ENCODE measurements at regions not wholly inside any gene's neighbourhood (a gene's known extent, or its start where the extent isn't known, plus 50 kb on each side); places are given as distances from the start of the nearest gene placed in this dataset.
"Not testable (repeated sequence)": the region's sequence is repeated elsewhere in the genome, so short reads cannot be mapped to it uniquely, and the experiment has no call there.

- in situ Hi-C loops (cut with MboI; ENCODE audit: low sequenced_read_pairs) = no loop called here
Observed at GRCh38 chr13:73544175-73544574, 485.4 kb downstream of the KLF5 start.

GRCh38 chr13:73542446-73542845, 483.6 kb downstream of the KLF5 start:
- in situ Hi-C loops (cut with MboI; ENCODE audit: low sequenced_read_pairs) = no loop called here

GRCh38 chr13:73536865-73537264, 478.1 kb downstream of the KLF5 start:
- in situ Hi-C loops (cut with MboI; ENCODE audit: low sequenced_read_pairs) = no loop called here

GRCh38 chr13:73535341-73535740, 476.5 kb downstream of the KLF5 start:
- in situ Hi-C loops (cut with MboI; ENCODE audit: low sequenced_read_pairs) = no loop called here

GRCh38 chr13:73532987-73533510, 474.2 kb downstream of the KLF5 start:
- in situ Hi-C loops (cut with MboI; ENCODE audit: low sequenced_read_pairs) = no loop called here

GRCh38 chr13:73532582-73532981, 473.8 kb downstream of the KLF5 start:
- in situ Hi-C loops (cut with MboI; ENCODE audit: low sequenced_read_pairs) = no loop called here

- in situ Hi-C loops (cut with MboI; ENCODE audit: low sequenced_read_pairs) = no loop called here
Observed at GRCh38 chr13:73531014-73531413, 472.2 kb downstream of the KLF5 start.

GRCh38 chr13:73522937-73523336, 464.1 kb downstream of the KLF5 start:
- in situ Hi-C loops (cut with MboI; ENCODE audit: low sequenced_read_pairs) = no loop called here

- in situ Hi-C loops (cut with MboI; ENCODE audit: low sequenced_read_pairs) = no loop called here
Observed at GRCh38 chr13:73521985-73522524, 463.2 kb downstream of the KLF5 start.

GRCh38 chr13:73521290-73521624, 462.5 kb downstream of the KLF5 start:
- in situ Hi-C loops (cut with MboI; ENCODE audit: low sequenced_read_pairs) = no loop called here

- in situ Hi-C loops (cut with MboI; ENCODE audit: low sequenced_read_pairs) = no loop called here
Observed at GRCh38 chr13:73520566-73521289, 461.9 kb downstream of the KLF5 start.

- in situ Hi-C loops (cut with MboI; ENCODE audit: low sequenced_read_pairs) = not testable (repeated sequence)
Observed at GRCh38 chr13:73520135-73520534, 461.3 kb downstream of the KLF5 start.

- in situ Hi-C loops (cut with MboI; ENCODE audit: low sequenced_read_pairs) = no loop called here
Observed at GRCh38 chr13:73519396-73520116, 460.8 kb downstream of the KLF5 start.

GRCh38 chr13:73517766-73518165, 459.0 kb downstream of the KLF5 start:
- in situ Hi-C loops (cut with MboI; ENCODE audit: low sequenced_read_pairs) = no loop called here

GRCh38 chr13:73516731-73517130, 457.9 kb downstream of the KLF5 start:
- in situ Hi-C loops (cut with MboI; ENCODE audit: low sequenced_read_pairs) = no loop called here

- in situ Hi-C loops (cut with MboI; ENCODE audit: low sequenced_read_pairs) = no loop called here
Observed at GRCh38 chr13:73514208-73514607, 455.4 kb downstream of the KLF5 start.

GRCh38 chr13:73513751-73514150, 454.9 kb downstream of the KLF5 start:
- in situ Hi-C loops (cut with MboI; ENCODE audit: low sequenced_read_pairs) = no loop called here

GRCh38 chr13:73508841-73509240, 450.0 kb downstream of the KLF5 start:
- in situ Hi-C loops (cut with MboI; ENCODE audit: low sequenced_read_pairs) = no loop called here

- in situ Hi-C loops (cut with MboI; ENCODE audit: low sequenced_read_pairs) = no loop called here
Observed at GRCh38 chr13:73505376-73505890, 446.6 kb downstream of the KLF5 start.

- in situ Hi-C loops (cut with MboI; ENCODE audit: low sequenced_read_pairs) = no loop called here
Observed at GRCh38 chr13:73499695-73500094, 440.9 kb downstream of the KLF5 start.

GRCh38 chr13:73497430-73497829, 438.6 kb downstream of the KLF5 start:
- in situ Hi-C loops (cut with MboI; ENCODE audit: low sequenced_read_pairs) = no loop called here

- in situ Hi-C loops (cut with MboI; ENCODE audit: low sequenced_read_pairs) = no loop called here
Observed at GRCh38 chr13:73496711-73497110, 437.9 kb downstream of the KLF5 start.
